PC-3 (cell line): ENCODE measurements at regions not wholly inside any gene's neighbourhood (a gene's known extent, or its start where the extent isn't known, plus 50 kb on each side); places are given as distances from the start of the nearest gene placed in this dataset.

Experiments used
- ATAC-seq: fragments of 200-7000 bp; cut with Tn5 transposase; 2 replicates; pipeline ENCODE4 v1.9.1; 2020; ENCODE audit warnings: mild to moderate bottlenecking, moderate library complexity
- BruUV-seq: library from RNA; stranded (reverse); fragments of 400-500 nt; replicated peaks from 2 replicates; lab custom pipeline; 2021; lab: Mats Ljungman, UMichigan
- CTCF ChIA-PET: fragments of 300-600 bp; sonication (Branson Sonifier 250); formaldehyde crosslinking; loops from one replicate; lab custom pipeline; 2022; ENCODE audit warnings: antibody characterized with exemption; lab: Charles Lee
- POLR2A ChIA-PET: fragments of 300-600 bp; sonication (Branson Sonifier 250); formaldehyde crosslinking; loops from one replicate; lab custom pipeline; 2022; ENCODE audit warnings: antibody characterized with exemption; ENCODE audit not compliant: unreplicated experiment; lab: Charles Lee
- DNase-seq: peaks from one replicate; pipeline ENCODE4 v3.0.0-alpha.2; 2015
- H2AFZ ChIP-seq: fragments of 300-600 bp; sonication (generic); 2 replicates; pipeline ENCODE4 v1.6.0; 2016; ENCODE audit warnings: antibody characterized with exemption, low read length
- H3F3A ChIP-seq: fragments of 300-600 bp; sonication (generic); one replicate; pipeline ENCODE4 v1.6.0; 2017; ENCODE audit warnings: antibody characterized with exemption, low read length, control low read depth, mild to moderate bottlenecking; ENCODE audit not compliant: unreplicated experiment
- H3K27ac ChIP-seq: fragments of 300-600 bp; sonication (generic); 2 replicates; pipeline ENCODE4 v1.5.1; 2016; ENCODE audit warnings: mild to moderate bottlenecking, low read length
- H3K27me3 ChIP-seq: fragments of 300-600 bp; sonication (generic); 2 replicates; pipeline ENCODE4 v1.6.1; 2016; ENCODE audit warnings: low read length, mixed read lengths
- H3K36me3 ChIP-seq: fragments of 300-600 bp; sonication (generic); 2 replicates; pipeline ENCODE4 v1.6.1; 2016; ENCODE audit warnings: low read depth, mixed run types, low read length, mixed read lengths
- H3K4me1 ChIP-seq: fragments of 300-600 bp; sonication (generic); 2 replicates; pipeline ENCODE4 v1.5.1; 2016; ENCODE audit warnings: low read length; ENCODE audit not compliant: insufficient read depth
- H3K4me2 ChIP-seq: fragments of 300-600 bp; sonication (generic); 2 replicates; pipeline ENCODE4 v1.6.0; 2016; ENCODE audit warnings: low read length
- H3K4me3 ChIP-seq: fragments of 300-600 bp; sonication (generic); 2 replicates; pipeline ENCODE4 v1.5.1; 2016; ENCODE audit warnings: mild to moderate bottlenecking, low read length, mixed read lengths
- H3K79me2 ChIP-seq: fragments of 300-600 bp; sonication (generic); 2 replicates; pipeline ENCODE4 v1.6.1; 2017; ENCODE audit warnings: low read length, mixed read lengths
- H3K9ac ChIP-seq: fragments of 300-600 bp; sonication (generic); 2 replicates; pipeline ENCODE4 v1.6.0; 2016; ENCODE audit warnings: mild to moderate bottlenecking, low read length
- H3K9me2 ChIP-seq: fragments of 300-600 bp; sonication (generic); replicated peaks from 2 replicates; pipeline ENCODE4 v1.6.1; 2016; ENCODE audit warnings: mixed run types, low read length, mixed read lengths
- H3K9me3 ChIP-seq: fragments of 300-600 bp; sonication (generic); 2 replicates; pipeline ENCODE4 v1.6.1; 2016; ENCODE audit warnings: low read length, mixed read lengths
- H4K20me1 ChIP-seq: fragments of 300-600 bp; sonication (generic); 2 replicates; pipeline ENCODE4 v1.6.1; 2016; ENCODE audit warnings: low read length, mixed read lengths
- CTCF ChIP-seq: fragments of 300-600 bp; sonication (generic); conservative IDR thresholded peaks from 2 replicates; pipeline ENCODE4 v1.5.1; 2017; ENCODE audit warnings: antibody characterized with exemption, low read depth, mild to moderate bottlenecking, low read length
- EZH2 ChIP-seq: fragments of 300-600 bp; sonication (generic); IDR thresholded peaks from one replicate; pipeline ENCODE4 v1.6.1; 2017; ENCODE audit warnings: antibody characterized with exemption, mild to moderate bottlenecking, low read length; ENCODE audit not compliant: unreplicated experiment
- EZH2phosphoT487 ChIP-seq: fragments of 300-600 bp; sonication (generic); IDR thresholded peaks from 2 replicates; pipeline ENCODE4 v1.6.1; 2018; ENCODE audit warnings: mild to moderate bottlenecking, antibody characterized with exemption, low read length, borderline replicate concordance
- intact Hi-C: fragments of 100-400 bp; cut with micrococcal nuclease; formaldehyde crosslinking; loops from 2 replicates; pipeline ENCODE4 v1.9.0; 2023

- BruUV-seq, result no TSS peak
- Histone ChIP-seq H3K4me2 (no peak overlapping the region), H3K27me3 (no peaks in the 10 kb centered on the region), H3K4me1 (peaks cover 18% of the 10 kb centered on the region), H3K9me3 (no peaks in the 10 kb centered on the region), H3K79me2 (no peaks in the 10 kb centered on the region), H3K9ac (no peak overlapping the region), H3K36me3 (no peaks in the 10 kb centered on the region), H3F3A (no peaks in the 10 kb centered on the region), H3K4me3 (no peak overlapping the region), H4K20me1 (no peaks in the 10 kb centered on the region), H3K27ac (no peak overlapping the region), H2AFZ (no peak overlapping the region), H3K9me2 (no peaks in the 10 kb centered on the region)
- ATAC-seq (no peak), DNase-seq (no peak)
- ChIA-PET POLR2A (no interaction called here), CTCF (no interaction called here)
- intact Hi-C loops, result no loop called here
- TF ChIP-seq EZH2phosphoT487 (no peak), EZH2 (no peak), CTCF (no peak)
Measured at GRCh38 chr1:201606623-201607022, 67.7 kb downstream of the NAV1 start.

DNA sequence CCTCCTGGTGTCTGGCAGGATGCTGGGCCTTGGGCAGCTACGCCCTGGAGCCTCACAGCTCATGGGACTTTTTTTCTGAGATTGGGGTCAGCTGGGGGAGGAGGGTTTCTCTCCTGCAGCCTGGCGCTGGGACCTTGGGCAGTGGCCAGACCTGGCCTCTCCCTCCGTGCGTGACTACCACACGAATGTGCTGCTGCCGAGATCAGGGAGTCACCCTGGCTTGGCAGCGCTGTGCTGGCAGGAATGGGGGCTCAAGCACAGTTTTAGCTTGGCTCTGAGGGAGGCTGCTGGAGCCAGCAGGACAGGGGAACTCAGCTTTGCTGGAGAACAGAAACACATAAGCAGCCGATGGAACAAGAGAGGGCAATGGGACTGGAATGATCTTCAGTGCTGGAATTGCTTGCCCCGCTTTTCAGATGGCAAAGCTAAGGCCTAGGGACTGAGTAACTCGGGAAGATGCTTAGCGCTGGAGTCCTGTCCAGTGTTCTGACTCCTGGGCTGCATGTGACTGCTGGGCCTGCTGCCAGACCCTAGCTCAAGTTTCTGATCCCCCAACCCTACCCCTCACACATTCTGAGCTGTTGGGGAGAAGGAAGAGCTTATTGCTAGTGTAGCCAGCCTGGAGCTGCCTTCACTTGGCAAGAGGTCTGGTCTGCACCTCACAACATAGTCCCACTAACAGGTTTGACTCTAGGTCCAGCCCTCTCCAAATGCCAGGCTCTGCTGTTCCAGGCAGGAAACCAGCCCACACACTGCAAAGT, 69.9 kb downstream of the NAV1 start:
- Histone ChIP-seq H3K9ac (no peak overlapping the region), H3K4me3 (no peak overlapping the region), H3K27ac (no peak overlapping the region), H3K9me3 (no peaks in the 10 kb centered on the region), H3K36me3 (no peaks in the 10 kb centered on the region), H3K27me3 (no peaks in the 10 kb centered on the region), H3K4me1 (peaks cover 2% of the 10 kb centered on the region; the same call in 1 of the 2 replicates), H3K4me2 (no peak overlapping the region), H3K79me2 (no peaks in the 10 kb centered on the region), H4K20me1 (no peaks in the 10 kb centered on the region), H3F3A (no peaks in the 10 kb centered on the region), H3K9me2 (no peaks in the 10 kb centered on the region), H2AFZ (no peak overlapping the region)
- TF ChIP-seq EZH2phosphoT487, result no peak
- no peak for TF ChIP-seq CTCF
- no peak for TF ChIP-seq EZH2
- ChIA-PET POLR2A (no interaction called here), CTCF (no interaction called here)
- no TSS peak for BruUV-seq
- no peak for DNase-seq
- intact Hi-C loops, result no loop called here
- no peak for ATAC-seq

GRCh38 chr1:201609661-201610318, 70.9 kb downstream of the NAV1 start:
- POLR2A ChIA-PET, result no interaction called here
- Histone ChIP-seq H3K9me2 (no peaks in the 10 kb centered on the region), H2AFZ (no peak overlapping the region), H3K4me2 (no peak overlapping the region), H3K27me3 (no peaks in the 10 kb centered on the region), H3K4me3 (no peak overlapping the region), H3K4me1 (no peaks in the 10 kb centered on the region), H3K9ac (no peak overlapping the region), H3K36me3 (no peaks in the 10 kb centered on the region), H3K79me2 (no peaks in the 10 kb centered on the region), H3F3A (no peaks in the 10 kb centered on the region), H3K27ac (no peak overlapping the region), H3K9me3 (no peaks in the 10 kb centered on the region), H4K20me1 (no peaks in the 10 kb centered on the region)
- ATAC-seq, result no peak
- intact Hi-C loops, result no loop called here
- DNase-seq, result no peak
- CTCF ChIA-PET, result no interaction called here
- no peak for TF ChIP-seq EZH2
- no TSS peak for BruUV-seq
